ENCODE measurements at regions not wholly inside any gene's neighbourhood (a gene's known extent, or its start where the extent isn't known, plus 50 kb on each side); places are given as distances from the start of the nearest gene placed in this dataset.

DNA sequence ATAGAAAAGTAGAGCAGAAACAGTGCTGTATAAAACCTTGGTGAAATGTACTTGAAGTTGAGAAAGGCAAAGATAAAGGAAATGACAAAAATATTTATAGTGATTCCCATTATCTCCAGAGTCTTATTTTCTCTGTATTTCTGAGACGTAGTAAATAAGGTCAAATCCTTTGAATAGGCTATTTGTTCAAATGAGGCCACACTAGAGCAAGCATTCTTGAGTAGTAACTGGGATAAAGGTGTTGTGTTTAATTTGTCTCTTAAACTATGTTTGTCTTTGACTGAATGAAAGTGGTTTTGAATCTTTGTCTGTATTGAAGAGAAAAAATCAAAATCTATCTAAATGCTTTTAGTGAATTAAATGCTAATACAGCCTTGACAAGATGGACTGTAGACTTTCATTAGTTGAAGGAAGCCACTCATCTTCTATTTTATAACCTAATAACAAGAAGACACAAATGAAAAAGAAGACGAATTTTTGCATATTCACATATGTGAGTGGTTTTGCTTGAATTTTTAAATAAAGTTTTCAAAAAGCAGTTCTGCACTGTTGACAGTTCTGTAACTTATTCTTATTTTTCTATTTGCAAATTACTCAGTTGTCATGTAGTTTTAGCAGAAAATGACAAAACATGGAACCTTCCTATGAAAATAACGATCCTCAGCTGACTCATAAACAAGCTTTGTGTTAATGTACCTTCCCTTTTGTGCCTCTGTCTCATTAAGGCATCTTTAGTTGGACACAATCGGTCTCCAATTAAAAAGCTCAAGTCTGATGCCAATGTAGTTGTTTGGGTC, 94.8 kb upstream of the PCDH18 start:
- H3K36me3 Mint-ChIP-seq: no peaks in the 10 kb centered on the region
- no peak overlapping the region for H3K4me3 Mint-ChIP-seq
- H3K27me3 Mint-ChIP-seq: no peaks in the 10 kb centered on the region
- H3K4me1 Mint-ChIP-seq: no peaks in the 10 kb centered on the region
- H3K27ac Mint-ChIP-seq: no peak overlapping the region
- no peaks in the 10 kb centered on the region for H3K9me3 Mint-ChIP-seq

DNA sequence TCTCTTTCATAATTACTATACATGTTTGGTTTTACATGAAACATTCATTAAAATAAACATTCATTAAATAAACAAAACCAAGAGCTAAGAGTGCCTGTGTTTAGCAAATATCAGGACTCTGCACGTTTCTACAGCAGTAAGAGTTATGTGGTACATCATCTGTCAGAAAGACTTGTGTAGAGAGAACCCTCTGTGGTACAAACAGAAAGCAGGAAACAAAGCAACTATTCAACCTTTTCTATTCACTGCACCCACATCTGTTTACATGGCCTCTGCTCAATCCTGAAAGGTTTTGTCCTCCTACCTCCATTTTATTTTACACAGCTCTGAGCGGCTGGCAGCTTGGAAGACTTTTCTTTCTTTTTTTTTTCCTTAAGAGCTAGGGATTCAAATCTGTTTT, 90.7 kb upstream of the PCDH18 start:
- Mint-ChIP-seq H3K4me1 (no peaks in the 10 kb centered on the region), H3K36me3 (no peaks in the 10 kb centered on the region), H3K27ac (no peak overlapping the region), H3K9me3 (peaks cover 4% of the 10 kb centered on the region), H3K4me3 (no peak overlapping the region), H3K27me3 (no peaks in the 10 kb centered on the region)

DNA sequence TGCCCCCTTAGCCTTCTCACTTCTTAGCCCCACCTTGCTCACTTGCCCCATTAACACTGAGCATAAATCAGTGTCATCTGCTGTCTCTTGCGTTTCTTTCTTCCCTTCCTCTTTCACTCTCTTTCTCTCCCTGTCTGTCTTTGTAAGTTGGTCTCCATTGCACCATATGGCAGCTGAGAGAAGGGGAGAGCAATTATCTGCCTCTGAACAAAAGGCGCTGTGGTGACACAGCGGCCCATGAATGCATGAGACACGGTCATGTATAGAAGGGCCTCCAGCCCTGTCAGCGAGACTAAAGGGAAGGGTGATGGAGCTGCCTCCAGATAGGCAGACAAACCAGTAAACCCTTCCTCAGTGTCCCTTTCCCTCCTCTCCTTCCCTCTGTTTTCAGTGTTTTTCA, 88.8 kb upstream of the PCDH18 start:
- H3K4me3 Mint-ChIP-seq: no peak overlapping the region
- peaks cover 6% of the 10 kb centered on the region for H3K9me3 Mint-ChIP-seq
- no peaks in the 10 kb centered on the region for H3K36me3 Mint-ChIP-seq
- H3K27ac Mint-ChIP-seq: no peak overlapping the region
- no peaks in the 10 kb centered on the region for H3K27me3 Mint-ChIP-seq
- no peaks in the 10 kb centered on the region for H3K4me1 Mint-ChIP-seq

DNA sequence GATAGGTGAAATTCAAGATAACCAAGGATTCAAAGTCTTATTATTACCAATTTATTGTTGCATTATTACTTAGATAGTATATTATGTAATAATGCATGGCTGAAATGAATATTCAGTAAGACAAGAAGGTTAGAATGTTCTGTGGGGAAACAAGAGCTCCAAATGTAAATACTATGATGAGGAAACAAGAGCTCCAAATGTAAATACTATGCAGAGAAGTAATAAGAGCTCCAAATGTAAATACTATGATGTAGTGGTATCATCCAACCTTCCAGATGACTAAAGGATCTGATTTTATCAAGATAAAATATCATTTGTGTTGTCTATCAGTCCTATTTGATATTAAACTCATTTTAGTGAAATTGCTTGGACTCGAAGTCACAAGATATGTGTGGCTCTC, 82.2 kb upstream of the PCDH18 start:
- Mint-ChIP-seq H3K27ac (no peak overlapping the region), H3K4me1 (no peaks in the 10 kb centered on the region), H3K36me3 (no peaks in the 10 kb centered on the region), H3K27me3 (no peaks in the 10 kb centered on the region), H3K9me3 (peaks cover 6% of the 10 kb centered on the region), H3K4me3 (no peak overlapping the region)

DNA sequence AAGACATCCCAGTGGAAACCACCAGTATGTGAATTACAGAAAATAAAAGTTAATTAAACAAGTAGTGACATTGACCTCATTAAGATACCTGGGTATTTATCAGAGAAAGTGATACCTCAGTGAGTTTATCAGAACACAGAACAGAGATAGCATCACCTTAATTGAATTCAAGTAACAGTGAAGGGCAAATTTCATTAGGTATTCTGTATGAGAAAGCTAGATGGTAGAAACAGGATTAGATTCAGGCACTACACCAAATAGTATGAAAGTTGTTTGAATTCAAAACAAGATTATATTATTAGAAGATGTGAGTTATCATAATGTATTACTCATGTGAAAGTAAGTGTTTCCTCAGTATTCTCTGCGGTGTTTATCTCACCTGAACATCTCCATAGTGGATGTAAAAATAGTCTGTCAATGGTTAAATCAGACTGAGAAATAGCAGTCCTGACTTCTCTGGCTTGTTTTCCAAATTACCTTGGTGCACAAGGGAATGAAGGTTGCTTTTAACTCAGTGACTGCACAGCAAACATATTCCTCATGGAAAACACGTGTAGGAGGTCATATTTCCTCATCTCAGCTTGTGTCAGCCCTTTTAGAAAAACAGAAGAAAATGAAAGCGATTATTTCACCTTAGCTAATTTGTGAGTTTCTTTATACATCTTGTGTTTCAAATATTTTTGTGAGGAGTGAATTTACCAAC, 79.9 kb upstream of the PCDH18 start:
- H3K9me3 Mint-ChIP-seq: peaks cover 5% of the 10 kb centered on the region
- H3K4me1 Mint-ChIP-seq: no peaks in the 10 kb centered on the region
- no peaks in the 10 kb centered on the region for H3K27me3 Mint-ChIP-seq
- H3K4me3 Mint-ChIP-seq: no peak overlapping the region
- H3K36me3 Mint-ChIP-seq: no peaks in the 10 kb centered on the region
- no peak overlapping the region for H3K27ac Mint-ChIP-seq

DNA sequence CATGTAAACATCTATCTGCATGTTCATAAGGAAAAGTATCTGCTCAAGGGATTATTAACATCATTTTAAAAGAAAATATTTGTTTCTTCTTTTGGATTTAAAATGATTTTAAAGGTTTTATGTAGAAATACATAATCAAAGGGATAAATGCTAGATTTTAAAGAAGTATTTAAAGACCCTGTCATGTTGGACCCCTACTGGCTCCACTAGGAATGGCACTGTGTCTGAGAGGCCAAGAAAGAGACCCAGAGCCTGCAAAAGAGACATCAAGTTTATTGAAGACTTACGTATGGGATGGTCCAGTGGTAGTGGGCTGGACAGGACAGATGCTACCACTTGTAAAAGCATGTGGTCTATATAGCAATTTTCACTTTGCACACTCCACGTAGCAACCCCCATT, 78.7 kb upstream of the PCDH18 start:
- no peaks in the 10 kb centered on the region for H3K27me3 Mint-ChIP-seq
- no peaks in the 10 kb centered on the region for H3K4me1 Mint-ChIP-seq
- H3K4me3 Mint-ChIP-seq: no peak overlapping the region
- no peaks in the 10 kb centered on the region for H3K36me3 Mint-ChIP-seq
- peaks cover 5% of the 10 kb centered on the region for H3K9me3 Mint-ChIP-seq
- no peak overlapping the region for H3K27ac Mint-ChIP-seq

DNA sequence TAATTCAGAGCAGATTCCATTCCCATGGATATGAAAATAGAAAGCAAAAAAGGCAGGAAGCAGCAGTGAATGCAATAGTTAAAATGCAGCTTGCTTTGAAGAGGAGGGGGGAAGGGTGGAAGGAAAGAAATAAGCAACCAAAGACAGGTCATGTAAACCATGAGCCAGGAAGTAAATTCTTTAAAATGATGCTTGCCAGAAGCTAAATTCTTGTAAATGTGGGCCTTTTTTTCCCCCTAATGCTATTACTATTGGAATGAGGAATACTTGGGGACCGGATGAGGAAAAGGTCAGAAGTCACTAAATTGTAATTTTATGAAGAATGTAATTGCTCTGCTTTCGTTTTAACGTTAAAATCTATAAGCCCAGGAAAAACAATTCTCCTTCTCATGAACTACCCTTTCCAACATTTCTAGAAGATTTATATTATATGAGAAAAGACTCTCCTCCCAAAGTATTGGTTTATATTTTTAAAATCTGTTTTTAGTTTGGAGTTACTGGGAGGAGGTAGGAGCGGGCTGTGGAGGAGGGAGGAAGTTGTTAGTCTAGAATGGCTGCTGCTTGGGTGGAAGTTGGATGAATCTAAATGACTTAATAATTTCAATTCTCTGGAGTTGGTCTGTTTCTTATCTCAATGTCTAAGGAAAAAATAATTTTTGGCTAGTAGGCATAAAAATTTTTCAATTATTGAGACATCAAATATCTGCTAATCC, 77.6 kb upstream of the PCDH18 start:
- no peaks in the 10 kb centered on the region for H3K36me3 Mint-ChIP-seq
- no peak overlapping the region for H3K27ac Mint-ChIP-seq
- H3K27me3 Mint-ChIP-seq: no peaks in the 10 kb centered on the region
- no peak overlapping the region for H3K4me3 Mint-ChIP-seq
- H3K9me3 Mint-ChIP-seq: peaks cover 8% of the 10 kb centered on the region
- no peaks in the 10 kb centered on the region for H3K4me1 Mint-ChIP-seq

DNA sequence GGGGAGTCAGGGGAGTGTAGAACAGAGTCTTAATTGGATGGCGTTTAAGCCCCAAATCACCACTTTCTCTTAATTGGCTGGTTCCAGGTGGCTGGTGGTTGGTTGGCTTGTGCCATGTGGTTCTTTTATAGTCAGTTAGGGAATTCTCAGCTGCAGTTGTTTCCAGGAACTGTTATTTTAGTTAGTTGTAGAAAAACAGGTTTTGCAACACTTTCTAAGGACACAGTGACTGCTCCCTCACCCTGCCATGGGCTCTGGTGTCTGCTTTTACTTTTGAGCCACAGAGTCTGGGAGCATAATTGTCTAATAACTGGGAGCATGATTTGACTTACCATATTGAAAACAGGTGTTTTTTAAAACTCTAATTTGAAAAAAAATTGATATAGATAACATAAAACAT, 75.8 kb upstream of the PCDH18 start:
- H3K4me1 Mint-ChIP-seq: no peaks in the 10 kb centered on the region

DNA sequence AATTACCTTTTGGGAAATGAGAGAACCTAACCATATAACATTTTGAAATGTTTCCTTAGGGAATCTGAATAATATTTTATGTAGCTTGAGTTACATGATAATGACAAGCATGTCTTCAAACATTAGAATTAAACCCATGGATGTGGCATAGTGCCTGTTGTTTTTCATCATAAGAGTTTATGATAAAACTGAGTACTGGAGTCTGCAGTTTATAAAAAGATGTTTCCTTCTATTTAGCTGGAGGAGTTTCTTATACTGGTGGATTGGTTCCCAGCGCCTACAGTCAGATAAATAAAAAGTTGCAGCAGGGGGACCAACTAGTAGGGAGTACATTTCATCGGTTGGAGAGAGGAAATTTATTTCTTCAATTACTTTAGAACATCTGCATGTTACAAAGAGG, 70.1 kb upstream of the PCDH18 start:
- H3K9me3 Mint-ChIP-seq: peaks cover 12% of the 10 kb centered on the region
- no peak overlapping the region for H3K27ac Mint-ChIP-seq
- H3K27me3 Mint-ChIP-seq: no peaks in the 10 kb centered on the region
- H3K36me3 Mint-ChIP-seq: no peaks in the 10 kb centered on the region
- H3K4me1 Mint-ChIP-seq: no peaks in the 10 kb centered on the region
- no peak overlapping the region for H3K4me3 Mint-ChIP-seq

More for the DNA sequence above, 75.8 kb upstream of the PCDH18 start:
- Mint-ChIP-seq H3K27ac (no peak overlapping the region), H3K4me3 (no peak overlapping the region), H3K27me3 (no peaks in the 10 kb centered on the region), H3K9me3 (peaks cover 16% of the 10 kb centered on the region), H3K36me3 (no peaks in the 10 kb centered on the region)

DNA sequence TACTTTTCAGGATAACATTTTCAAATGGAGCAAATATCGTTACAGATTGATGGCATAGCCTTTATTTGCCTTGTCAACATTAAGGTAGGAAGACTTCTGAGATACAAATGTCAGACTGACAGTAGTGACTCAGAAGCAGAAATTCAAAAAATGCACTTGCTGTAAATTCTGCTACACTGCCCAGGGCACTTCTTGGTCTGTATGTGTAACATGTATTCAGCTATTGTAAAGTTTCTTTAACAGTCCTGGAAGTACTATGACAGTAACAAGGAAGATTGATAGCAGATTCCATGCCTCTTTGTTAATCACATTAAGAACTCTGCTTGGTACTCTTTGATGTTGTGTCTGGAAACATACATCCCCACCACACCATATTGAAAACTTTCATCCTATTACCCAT, 69.6 kb upstream of the PCDH18 start:
- no peaks in the 10 kb centered on the region for H3K4me1 Mint-ChIP-seq
- peaks cover 11% of the 10 kb centered on the region for H3K9me3 Mint-ChIP-seq
- H3K4me3 Mint-ChIP-seq: no peak overlapping the region

DNA sequence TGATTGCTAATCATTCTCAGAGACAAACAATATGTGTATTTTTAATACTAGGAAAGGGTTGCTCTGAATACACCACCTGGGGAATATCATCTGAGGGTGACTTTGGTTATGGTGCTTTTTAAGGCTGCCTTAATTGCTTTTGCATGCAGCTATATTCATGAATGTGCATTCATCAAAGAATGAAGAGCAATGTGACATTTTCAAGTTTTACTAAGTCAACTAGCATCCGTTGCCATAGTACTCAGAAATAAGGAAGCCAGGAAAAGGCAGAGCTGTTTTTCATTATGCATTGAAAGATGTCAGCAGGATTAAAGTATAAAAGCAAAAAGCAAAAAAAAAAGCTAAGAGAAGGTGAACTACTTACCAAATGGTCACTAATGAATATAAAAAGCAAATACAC, 67.4 kb upstream of the PCDH18 start:
- H3K4me3 Mint-ChIP-seq: no peak overlapping the region
- no peaks in the 10 kb centered on the region for H3K4me1 Mint-ChIP-seq
- H3K27me3 Mint-ChIP-seq: no peaks in the 10 kb centered on the region
- H3K27ac Mint-ChIP-seq: no peak overlapping the region
- H3K36me3 Mint-ChIP-seq: no peaks in the 10 kb centered on the region
- peaks cover 6% of the 10 kb centered on the region for H3K9me3 Mint-ChIP-seq

More for the DNA sequence above, 69.6 kb upstream of the PCDH18 start:
- Mint-ChIP-seq H3K36me3 (no peaks in the 10 kb centered on the region), H3K27ac (no peak overlapping the region), H3K27me3 (no peaks in the 10 kb centered on the region)

DNA sequence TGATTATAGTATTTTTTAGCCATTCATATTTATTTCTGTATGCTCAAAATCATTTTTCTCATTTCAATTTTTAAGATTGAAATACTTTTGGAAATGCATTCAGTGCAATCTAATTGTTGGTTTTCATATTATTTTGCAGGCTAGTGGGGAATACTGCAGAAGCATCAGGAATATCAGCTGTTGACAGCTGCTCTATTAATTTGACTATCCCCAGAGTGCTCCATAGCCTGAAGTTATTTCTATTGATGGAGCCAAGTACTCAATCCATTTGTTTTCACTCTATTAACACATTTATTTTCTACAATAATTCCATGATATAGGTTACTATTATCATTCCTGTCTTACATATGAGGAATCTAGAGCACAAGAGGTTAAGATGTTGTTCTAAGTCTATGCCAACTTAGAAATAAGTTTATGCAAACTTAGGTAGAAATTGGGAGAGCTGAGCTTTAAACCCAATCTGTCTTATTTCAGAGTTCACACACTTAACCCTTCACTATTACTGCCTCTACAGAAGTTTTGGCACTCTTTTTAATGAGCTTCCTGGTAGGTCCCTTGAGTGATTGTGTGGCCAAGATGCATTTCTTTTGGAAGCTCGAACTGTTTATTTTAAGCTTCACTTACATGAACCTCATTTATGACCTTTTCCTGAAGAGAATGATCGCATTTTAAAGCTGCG, 65.6 kb upstream of the PCDH18 start:
- no peaks in the 10 kb centered on the region for H3K27me3 Mint-ChIP-seq
- H3K4me1 Mint-ChIP-seq: no peaks in the 10 kb centered on the region
- H3K4me3 Mint-ChIP-seq: no peak overlapping the region
- no peaks in the 10 kb centered on the region for H3K36me3 Mint-ChIP-seq
- no peak overlapping the region for H3K27ac Mint-ChIP-seq
- no peaks in the 10 kb centered on the region for H3K9me3 Mint-ChIP-seq

DNA sequence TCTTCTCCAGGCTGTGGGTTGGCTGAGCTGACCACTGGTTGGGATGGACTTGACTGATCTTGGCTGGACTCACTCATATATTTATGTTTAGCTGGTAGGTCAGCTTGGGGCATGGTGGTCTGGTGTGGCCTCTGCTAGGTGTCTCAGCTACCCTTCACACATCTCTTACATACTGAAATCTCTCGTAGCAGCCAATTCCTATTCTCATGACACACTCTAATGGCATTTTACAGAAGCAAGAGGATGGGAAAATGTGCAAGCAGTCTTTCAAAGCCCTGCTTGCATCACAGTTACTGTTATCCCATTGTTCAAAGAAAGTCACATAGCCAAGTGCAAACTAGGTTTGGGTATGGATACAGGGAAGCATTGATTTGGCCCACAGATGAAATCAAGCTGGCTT, 55.5 kb upstream of the PCDH18 start:
- no peaks in the 10 kb centered on the region for H3K4me1 Mint-ChIP-seq
- H3K36me3 Mint-ChIP-seq: no peaks in the 10 kb centered on the region
- no peaks in the 10 kb centered on the region for H3K9me3 Mint-ChIP-seq
- H3K27ac Mint-ChIP-seq: no peak overlapping the region
- H3K27me3 Mint-ChIP-seq: no peaks in the 10 kb centered on the region
- no peak overlapping the region for H3K4me3 Mint-ChIP-seq

DNA sequence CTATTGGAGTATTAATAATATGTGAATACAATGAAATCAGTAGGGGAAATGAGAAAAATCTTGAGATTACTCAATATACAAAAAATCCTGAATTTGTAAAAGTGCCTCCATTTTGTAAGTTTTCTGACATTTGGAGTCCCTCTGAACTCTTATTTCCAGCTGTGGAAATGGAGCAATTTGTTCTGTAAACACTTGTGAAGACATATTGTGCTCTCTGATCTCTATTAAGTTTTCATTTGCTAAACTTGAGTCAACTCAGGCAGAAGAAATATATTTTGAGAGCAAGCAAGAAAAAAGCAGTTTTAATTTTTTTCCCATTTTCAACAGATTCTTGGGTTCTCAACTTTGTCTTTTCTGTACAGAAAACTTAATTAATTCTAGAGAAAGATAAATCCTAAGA, 51.4 kb upstream of the PCDH18 start:
- Mint-ChIP-seq H3K36me3 (no peaks in the 10 kb centered on the region), H3K4me3 (no peak overlapping the region), H3K27me3 (no peaks in the 10 kb centered on the region), H3K27ac (no peak overlapping the region), H3K9me3 (no peaks in the 10 kb centered on the region), H3K4me1 (no peaks in the 10 kb centered on the region)

All from activated naive CD4-positive, alpha-beta T cell treated with anti-CD3 and anti-CD28 coated beads, Interleukin-2, amount 50 U/mL, for 24 hours (primary cell).